ELF-1 (cell line): ENCODE measurements at regions not wholly inside any gene's neighbourhood (a gene's known extent, or its start where the extent isn't known, plus 50 kb on each side); places are given as distances from the start of the nearest gene placed in this dataset.

ENCODE experiments used
- DNase-seq: peaks from one replicate; pipeline ENCODE4 v3.0.0-alpha.2; 2016; ENCODE audit warnings: low read depth, low spot score

- no peak for DNase-seq
Measured at GRCh38 chr4:164087733-164088132, 593.2 kb downstream of the TMA16 start.

- DNase-seq, result no peak
Measured at GRCh38 chr4:164095313-164096110, 601.0 kb downstream of the TMA16 start.

- no peak for DNase-seq
Measured at GRCh38 chr4:164096766-164097518, 602.5 kb downstream of the TMA16 start.

- peak; percentile 31 for DNase-seq
Measured at GRCh38 chr4:164100741-164101365, 606.4 kb downstream of the TMA16 start.

GRCh38 chr4:164108971-164109370, 614.5 kb downstream of the TMA16 start:
- DNase-seq, result no peak

- no peak for DNase-seq
Measured at GRCh38 chr4:164109503-164109902, 615.0 kb downstream of the TMA16 start.

GRCh38 chr4:164115236-164115635, 620.7 kb downstream of the TMA16 start:
- DNase-seq, result no peak

GRCh38 chr4:164116286-164116685, 621.8 kb downstream of the TMA16 start:
- no peak for DNase-seq

GRCh38 chr4:164134388-164134787, 619.5 kb upstream of the SMIM31 start:
- DNase-seq, result no peak

GRCh38 chr4:164136180-164136616, 617.7 kb upstream of the SMIM31 start:
- DNase-seq, result peak; percentile 28

- no peak for DNase-seq
Measured at GRCh38 chr4:164138521-164138920, 615.4 kb upstream of the SMIM31 start.

- no peak for DNase-seq
Measured at GRCh38 chr4:164139291-164139690, 614.6 kb upstream of the SMIM31 start.

GRCh38 chr4:164141755-164142375, 612.1 kb upstream of the SMIM31 start:
- peak; percentile 18 for DNase-seq

- no peak for DNase-seq
Measured at GRCh38 chr4:164154416-164154815, 599.5 kb upstream of the SMIM31 start.

- no peak for DNase-seq
Measured at GRCh38 chr4:164169591-164169990, 584.3 kb upstream of the SMIM31 start.

GRCh38 chr4:164177153-164177552, 576.8 kb upstream of the SMIM31 start:
- no peak for DNase-seq

GRCh38 chr4:164177753-164178152, 576.2 kb upstream of the SMIM31 start:
- DNase-seq, result no peak

GRCh38 chr4:164188236-164188635, 565.7 kb upstream of the SMIM31 start:
- DNase-seq, result no peak

- no peak for DNase-seq
Measured at GRCh38 chr4:164192844-164193243, 561.1 kb upstream of the SMIM31 start.

GRCh38 chr4:164193676-164194075, 560.3 kb upstream of the SMIM31 start:
- no peak for DNase-seq

- no peak for DNase-seq
Measured at GRCh38 chr4:164197556-164197955, 556.4 kb upstream of the SMIM31 start.

GRCh38 chr4:164203476-164203875, 550.5 kb upstream of the SMIM31 start:
- DNase-seq, result no peak
